Liver (tissue), 8 donors: ENCODE measurements at regions not wholly inside any gene's neighbourhood (a gene's known extent, or its start where the extent isn't known, plus 50 kb on each side); places are given as distances from the start of the nearest gene placed in this dataset.
"Not testable (repeated sequence)": the region's sequence is repeated elsewhere in the genome, so short reads cannot be mapped to it uniquely, and the experiment has no call there.

Experiments
- DNase-seq: peaks from one replicate; pipeline ENCODE4 v3.0.0-alpha.2; 2017; ENCODE audit warnings: low spot score
- H3K27ac ChIP-seq, 2 donors: one replicate each; pipeline ENCODE4 v1.7.0; 2013; ENCODE audit warnings: inconsistent platforms in 2 of 2, low read length in 2 of 2, control low read depth in 1 of 2, low read depth in 1 of 2, mild to moderate bottlenecking in 1 of 2
- H3K27me3 ChIP-seq, 4 donors: one replicate each; pipeline versions ENCODE4 v1.6.1 to v1.7.0; 2013; ENCODE audit warnings: low read length in 3 of 4, inconsistent platforms in 1 of 4, mild to moderate bottlenecking in 1 of 4, moderate library complexity in 1 of 4; ENCODE audit not compliant: control insufficient read depth in 4 of 4, insufficient read depth in 4 of 4
- H3K36me3 ChIP-seq, 4 donors: one replicate each; pipeline versions ENCODE4 v1.6.1 to v1.7.0; 2013; ENCODE audit warnings: low read length in 3 of 4, mild to moderate bottlenecking in 3 of 4, low read depth in 1 of 4, moderate library complexity in 1 of 4; ENCODE audit not compliant: control insufficient read depth in 4 of 4, insufficient read depth in 3 of 4
- H3K4me1 ChIP-seq, 4 donors: one replicate each; pipeline versions ENCODE4 v1.6.1 to v1.7.0; 2013; ENCODE audit warnings: low read length in 3 of 4, mild to moderate bottlenecking in 3 of 4, moderate library complexity in 1 of 4; ENCODE audit not compliant: control insufficient read depth in 4 of 4, insufficient read depth in 4 of 4
- H3K4me3 ChIP-seq, 3 donors: one replicate each; pipeline versions ENCODE4 v1.6.1 to v1.7.0; 2013; ENCODE audit warnings: low read length in 3 of 3, control low read depth in 1 of 3, low read depth in 1 of 3, mild to moderate bottlenecking in 1 of 3
- H3K9ac ChIP-seq, 2 donors: one replicate each; pipeline ENCODE4 v1.7.0; 2013; ENCODE audit warnings: low read length in 2 of 2, mild to moderate bottlenecking in 2 of 2, moderate library complexity in 2 of 2, control low read depth in 1 of 2, low read depth in 1 of 2
- H3K9me3 ChIP-seq, 4 donors: one replicate each; pipeline versions ENCODE4 v1.6.1 to v1.7.0; 2013; ENCODE audit warnings: low read length in 3 of 4; ENCODE audit not compliant: control insufficient read depth in 4 of 4
- ATF3 ChIP-seq: IDR thresholded peaks from 2 replicates; pipeline ENCODE4 v1.6.1; 2016; ENCODE audit warnings: antibody characterized with exemption
- EGR1 ChIP-seq, 2 donors: IDR thresholded peaks; 2 replicates each; pipeline ENCODE4 v1.6.1; 2016 to 2018; ENCODE audit warnings: antibody characterized with exemption in 2 of 2, low read depth in 2 of 2
- FOXA2 ChIP-seq: IDR thresholded peaks from 2 replicates; pipeline ENCODE4 v1.6.1; 2016; ENCODE audit warnings: antibody characterized with exemption
- GABPA ChIP-seq, 2 donors: IDR thresholded peaks in 1 of 2; conservative IDR thresholded peaks in 1 of 2; 2 replicates each; pipeline ENCODE4 v1.6.1; 2016; ENCODE audit warnings: antibody characterized with exemption in 2 of 2, mild to moderate bottlenecking in 1 of 2, moderate library complexity in 1 of 2
- HNF4A ChIP-seq, 2 donors: conservative IDR thresholded peaks; 2 replicates each; pipeline ENCODE4 v1.6.1; 2016; ENCODE audit warnings: antibody characterized with exemption in 2 of 2, mild to moderate bottlenecking in 2 of 2
- HNF4G ChIP-seq: IDR thresholded peaks from 2 replicates; pipeline ENCODE4 v1.6.1; 2016; ENCODE audit warnings: antibody characterized with exemption
- JUND ChIP-seq, 2 donors: IDR thresholded peaks; 2 replicates each; pipeline ENCODE4 v1.6.1; 2016; ENCODE audit warnings: antibody characterized with exemption in 2 of 2
- RXRA ChIP-seq, 2 donors: IDR thresholded peaks; 2 replicates each; pipeline ENCODE4 v1.6.1; 2017 to 2018; ENCODE audit warnings: antibody characterized with exemption in 2 of 2, mild to moderate bottlenecking in 1 of 2
- SP1 ChIP-seq: IDR thresholded peaks from 2 replicates; pipeline ENCODE4 v1.6.1; 2018; ENCODE audit warnings: antibody characterized with exemption, mild to moderate bottlenecking
- TAF1 ChIP-seq: conservative IDR thresholded peaks from 2 replicates; pipeline ENCODE4 v1.6.1; 2016; ENCODE audit warnings: antibody characterized with exemption, mild to moderate bottlenecking
- WGBS: extraction: QIAGEN DNeasy Blood & Tissue Kit; methylation state at CpG from one replicate; pipeline ENCODE4 v1.1.7; 2013; 5-methylcytosine and 5-hydroxymethylcytosine counted together
- TF ChIP-seq, protein P1 (sequence below): fragments of 150-350 bp; IDR thresholded peaks from 2 replicates; pipeline ENCODE4 v1.5.1; 2017; ENCODE audit warnings: improper control_type of control experiment, low read depth, low read length; ENCODE audit not compliant: missing input control
- TF ChIP-seq, protein P2 (sequence below): IDR thresholded peaks from 2 replicates; pipeline ENCODE4 v1.6.1; 2016; ENCODE audit warnings: antibody characterized with exemption, mild to moderate bottlenecking
- donor health status: healthy.
- donor health status: healthy.
- donor health status: healthy.
- donor health status: healthy.
- donor health status: healthy.

DNA sequence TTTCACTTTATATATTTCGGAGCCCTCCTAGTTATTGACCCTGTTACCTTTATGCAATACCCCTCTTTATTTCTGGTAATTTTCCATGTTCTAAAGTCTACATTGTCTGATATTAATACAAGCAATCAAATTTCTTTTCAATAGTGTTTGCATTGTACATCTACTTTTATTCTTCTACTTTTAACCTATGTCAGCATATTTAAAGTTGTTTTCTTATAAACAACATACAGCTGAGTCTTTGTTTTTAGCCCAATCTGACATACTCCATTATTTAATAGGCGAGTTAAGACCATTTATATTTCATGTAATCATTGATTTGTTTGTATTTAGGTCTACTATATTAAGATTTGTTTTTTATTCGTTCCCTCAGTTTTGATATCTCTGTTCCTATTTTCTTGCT, 108.5 kb upstream of the SPACA7 start:
- Histone ChIP-seq H3K9ac (no peak overlapping the region), H3K9me3 (no peaks in the 10 kb centered on the region), H3K27me3 (no peaks in the 10 kb centered on the region), H3K36me3 (no peaks in the 10 kb centered on the region), H3K27ac (no peak overlapping the region), H3K4me3 (no peak overlapping the region), H3K4me1 (no peaks in the 10 kb centered on the region)
- DNase-seq, result no peak
- TF ChIP-seq ATF3, result no peak
- TF ChIP-seq, protein P1, sequence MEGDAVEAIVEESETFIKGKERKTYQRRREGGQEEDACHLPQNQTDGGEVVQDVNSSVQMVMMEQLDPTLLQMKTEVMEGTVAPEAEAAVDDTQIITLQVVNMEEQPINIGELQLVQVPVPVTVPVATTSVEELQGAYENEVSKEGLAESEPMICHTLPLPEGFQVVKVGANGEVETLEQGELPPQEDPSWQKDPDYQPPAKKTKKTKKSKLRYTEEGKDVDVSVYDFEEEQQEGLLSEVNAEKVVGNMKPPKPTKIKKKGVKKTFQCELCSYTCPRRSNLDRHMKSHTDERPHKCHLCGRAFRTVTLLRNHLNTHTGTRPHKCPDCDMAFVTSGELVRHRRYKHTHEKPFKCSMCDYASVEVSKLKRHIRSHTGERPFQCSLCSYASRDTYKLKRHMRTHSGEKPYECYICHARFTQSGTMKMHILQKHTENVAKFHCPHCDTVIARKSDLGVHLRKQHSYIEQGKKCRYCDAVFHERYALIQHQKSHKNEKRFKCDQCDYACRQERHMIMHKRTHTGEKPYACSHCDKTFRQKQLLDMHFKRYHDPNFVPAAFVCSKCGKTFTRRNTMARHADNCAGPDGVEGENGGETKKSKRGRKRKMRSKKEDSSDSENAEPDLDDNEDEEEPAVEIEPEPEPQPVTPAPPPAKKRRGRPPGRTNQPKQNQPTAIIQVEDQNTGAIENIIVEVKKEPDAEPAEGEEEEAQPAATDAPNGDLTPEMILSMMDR, result no peak
- no peak for TF ChIP-seq HNF4A (conservative IDR thresholded peaks at IDR 0.05)
- no peak for TF ChIP-seq JUND (IDR thresholded peaks at IDR 0.05)
- TF ChIP-seq, protein P2, sequence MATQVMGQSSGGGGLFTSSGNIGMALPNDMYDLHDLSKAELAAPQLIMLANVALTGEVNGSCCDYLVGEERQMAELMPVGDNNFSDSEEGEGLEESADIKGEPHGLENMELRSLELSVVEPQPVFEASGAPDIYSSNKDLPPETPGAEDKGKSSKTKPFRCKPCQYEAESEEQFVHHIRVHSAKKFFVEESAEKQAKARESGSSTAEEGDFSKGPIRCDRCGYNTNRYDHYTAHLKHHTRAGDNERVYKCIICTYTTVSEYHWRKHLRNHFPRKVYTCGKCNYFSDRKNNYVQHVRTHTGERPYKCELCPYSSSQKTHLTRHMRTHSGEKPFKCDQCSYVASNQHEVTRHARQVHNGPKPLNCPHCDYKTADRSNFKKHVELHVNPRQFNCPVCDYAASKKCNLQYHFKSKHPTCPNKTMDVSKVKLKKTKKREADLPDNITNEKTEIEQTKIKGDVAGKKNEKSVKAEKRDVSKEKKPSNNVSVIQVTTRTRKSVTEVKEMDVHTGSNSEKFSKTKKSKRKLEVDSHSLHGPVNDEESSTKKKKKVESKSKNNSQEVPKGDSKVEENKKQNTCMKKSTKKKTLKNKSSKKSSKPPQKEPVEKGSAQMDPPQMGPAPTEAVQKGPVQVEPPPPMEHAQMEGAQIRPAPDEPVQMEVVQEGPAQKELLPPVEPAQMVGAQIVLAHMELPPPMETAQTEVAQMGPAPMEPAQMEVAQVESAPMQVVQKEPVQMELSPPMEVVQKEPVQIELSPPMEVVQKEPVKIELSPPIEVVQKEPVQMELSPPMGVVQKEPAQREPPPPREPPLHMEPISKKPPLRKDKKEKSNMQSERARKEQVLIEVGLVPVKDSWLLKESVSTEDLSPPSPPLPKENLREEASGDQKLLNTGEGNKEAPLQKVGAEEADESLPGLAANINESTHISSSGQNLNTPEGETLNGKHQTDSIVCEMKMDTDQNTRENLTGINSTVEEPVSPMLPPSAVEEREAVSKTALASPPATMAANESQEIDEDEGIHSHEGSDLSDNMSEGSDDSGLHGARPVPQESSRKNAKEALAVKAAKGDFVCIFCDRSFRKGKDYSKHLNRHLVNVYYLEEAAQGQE, result no peak
- no peak for TF ChIP-seq SP1
- TF ChIP-seq EGR1 (IDR thresholded peaks at IDR 0.05; ENCODE audit: low read depth in 2 of 2), result no peak
- no peak for TF ChIP-seq RXRA (IDR thresholded peaks at IDR 0.05)
- no peak for TF ChIP-seq GABPA (IDR thresholded peaks at IDR 0.05 in 1 of 2, conservative IDR thresholded peaks at IDR 0.05 in 1 of 2)
- no peak for TF ChIP-seq HNF4G
- TF ChIP-seq TAF1, result no peak
- TF ChIP-seq FOXA2, result no peak
- WGBS, result 82% methylated on average over 3 of the region's 3 CpGs

DNA sequence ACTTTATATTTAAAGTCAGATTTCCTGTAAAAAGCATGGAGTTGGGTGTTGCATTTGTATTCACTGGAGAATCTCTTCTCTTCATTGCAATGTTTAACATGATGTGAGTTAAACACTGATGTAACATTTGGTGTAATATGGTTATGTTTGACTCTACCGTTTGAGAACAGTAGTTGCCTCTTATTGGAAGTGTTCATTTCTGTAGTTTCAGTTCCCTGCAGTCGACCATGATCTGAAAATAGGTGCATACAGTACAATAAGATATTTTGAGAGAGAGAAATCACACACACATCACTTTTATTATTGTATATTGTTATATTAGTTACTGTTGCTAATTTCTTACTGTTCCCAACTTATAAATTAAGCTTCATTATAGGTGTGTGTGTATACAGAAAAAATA, 105.2 kb upstream of the SPACA7 start:
- TF ChIP-seq RXRA (IDR thresholded peaks at IDR 0.05), result no peak
- no peak for TF ChIP-seq EGR1 (IDR thresholded peaks at IDR 0.05; ENCODE audit: low read depth in 2 of 2)
- TF ChIP-seq, protein P1, result no peak
- H3K27me3 ChIP-seq, result no peaks in the 10 kb centered on the region
- WGBS, result 52% methylated on average over 2 of the region's 2 CpGs
- H3K9ac ChIP-seq, result no peak overlapping the region
- no peak for DNase-seq
- no peaks in the 10 kb centered on the region for H3K36me3 ChIP-seq
- H3K4me3 ChIP-seq, result no peak overlapping the region
- no peaks in the 10 kb centered on the region for H3K9me3 ChIP-seq
- H3K27ac ChIP-seq, result no peak overlapping the region
- no peaks in the 10 kb centered on the region for H3K4me1 ChIP-seq

- not testable (repeated sequence) for H3K4me3 ChIP-seq, DNase-seq, H3K4me1 ChIP-seq, H3K9ac ChIP-seq, H3K36me3 ChIP-seq, H3K27me3 ChIP-seq, H3K9me3 ChIP-seq, H3K27ac ChIP-seq
Observed at GRCh38 chr13:112286733-112287132, 89.4 kb upstream of the SPACA7 start.
